Endothelial cell of umbilical vein (primary cell): ENCODE measurements at regions not wholly inside any gene's neighbourhood (a gene's known extent, or its start where the extent isn't known, plus 50 kb on each side); places are given as distances from the start of the nearest gene placed in this dataset.

Source experiments
- CTCF ChIP-seq, 2 donors: IDR thresholded peaks; 1 replicate in 1 of 2; 2 replicates in 1 of 2; pipeline ENCODE4 v1.5.1; 2011; ENCODE audit warnings: low read length in 2 of 2, mild to moderate bottlenecking in 2 of 2, moderate library complexity in 2 of 2, control low read depth in 1 of 2, inconsistent platforms in 1 of 2, low read depth in 1 of 2; ENCODE audit not compliant: insufficient read depth in 1 of 2; ENCODE audit errors: extremely low read depth in 1 of 2
- EZH2 ChIP-seq: IDR thresholded peaks from 2 replicates; pipeline ENCODE4 v1.6.1; 2012; ENCODE audit warnings: borderline replicate concordance, low read depth, mild to moderate bottlenecking, moderate library complexity, low read length, inconsistent platforms; ENCODE audit not compliant: severe bottlenecking
- FOS ChIP-seq: IDR thresholded peaks from 2 replicates; pipeline ENCODE4 v1.6.1; 2011; ENCODE audit warnings: mild to moderate bottlenecking, low read length, moderate library complexity, borderline replicate concordance; ENCODE audit not compliant: insufficient read depth
- GATA2 ChIP-seq: IDR thresholded peaks from 2 replicates; pipeline ENCODE4 v1.7.0; 2011; ENCODE audit warnings: low read depth, mild to moderate bottlenecking, moderate library complexity, mixed read lengths, low read length; ENCODE audit not compliant: insufficient read length, insufficient read depth
- JUN ChIP-seq: IDR thresholded peaks from 2 replicates; pipeline ENCODE4 v1.6.1; 2011; ENCODE audit warnings: borderline replicate concordance, low read depth; ENCODE audit not compliant: insufficient read length, insufficient read depth
- MYC ChIP-seq: IDR thresholded peaks from one replicate; pipeline ENCODE4 v1.6.1; 2011; ENCODE audit warnings: mild to moderate bottlenecking, low read depth, low read length
- POLR2A ChIP-seq: IDR thresholded peaks from 2 replicates; pipeline ENCODE4 v1.6.1; 2012; ENCODE audit warnings: low read depth, mild to moderate bottlenecking, control low read depth, low read length
- POLR2AphosphoS5 ChIP-seq: IDR thresholded peaks from 2 replicates; pipeline ENCODE4 v1.6.1; 2012; ENCODE audit warnings: low read depth, mild to moderate bottlenecking, control low read depth, low read length, moderate library complexity; ENCODE audit not compliant: insufficient read depth
- TF ChIP-seq, protein P1 (sequence below): IDR thresholded peaks from 2 replicates; pipeline ENCODE4 v1.6.1; 2011; ENCODE audit not compliant: insufficient read depth, insufficient read length

GRCh38 chrX:121114691-121115090 lies 67.3 kb downstream of the GLUD2 start:
- no peak for TF ChIP-seq CTCF (IDR thresholded peaks at IDR 0.05; ENCODE audit: extremely low read depth in 1 of 2, insufficient read depth in 1 of 2, low read depth in 1 of 2, low read length in 2 of 2)
- TF ChIP-seq POLR2A: no peak
- no peak for TF ChIP-seq EZH2
- TF ChIP-seq POLR2AphosphoS5: no peak
- TF ChIP-seq, protein P1, sequence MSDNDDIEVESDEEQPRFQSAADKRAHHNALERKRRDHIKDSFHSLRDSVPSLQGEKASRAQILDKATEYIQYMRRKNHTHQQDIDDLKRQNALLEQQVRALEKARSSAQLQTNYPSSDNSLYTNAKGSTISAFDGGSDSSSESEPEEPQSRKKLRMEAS: no peak
- TF ChIP-seq FOS: no peak
- no peak for TF ChIP-seq GATA2
- TF ChIP-seq MYC: no peak
- TF ChIP-seq JUN: no peak
